SK-N-SH treated with all-trans-retinoic acid at 6 μM for 48 hours (cell line): ENCODE measurements at regions not wholly inside any gene's neighbourhood (a gene's known extent, or its start where the extent isn't known, plus 50 kb on each side); places are given as distances from the start of the nearest gene placed in this dataset.

Experiments used
- ATAC-seq: fragments of 200-7000 bp; cut with Tn5 transposase; 3 replicates; pipeline ENCODE4 v1.9.1; 2020; ENCODE audit warnings: mild to moderate bottlenecking, moderate library complexity
- BACH2 ChIP-seq: fragments of 250-450 bp; sonication (Bioruptor Pico); IDR thresholded peaks from 2 replicates; pipeline ENCODE4 v1.9.0; 2021; ENCODE audit warnings: mild to moderate bottlenecking, borderline replicate concordance
- CREB5 ChIP-seq: fragments of 250-450 bp; sonication (Bioruptor Pico); IDR thresholded peaks from 2 replicates; pipeline ENCODE4 v1.5.1; 2020; ENCODE audit warnings: low read depth, mild to moderate bottlenecking, moderate library complexity
- CSDC2 ChIP-seq: fragments of 250-450 bp; sonication (Bioruptor Pico); IDR thresholded peaks from 2 replicates; pipeline ENCODE4 v1.5.0; 2020; ENCODE audit warnings: mild to moderate bottlenecking, moderate library complexity
- GLIS3 ChIP-seq: fragments of 250-450 bp; sonication (Bioruptor Pico); IDR thresholded peaks from 2 replicates; pipeline ENCODE4 v1.5.0; 2020; ENCODE audit warnings: mild to moderate bottlenecking, moderate library complexity
- ISL1 ChIP-seq: fragments of 250-450 bp; sonication (Bioruptor Pico); IDR thresholded peaks from 2 replicates; pipeline ENCODE4 v2.1.2; 2022; ENCODE audit warnings: mild to moderate bottlenecking, moderate library complexity
- OSR1 ChIP-seq: fragments of 250-450 bp; sonication (Bioruptor Pico); IDR thresholded peaks from 2 replicates; pipeline ENCODE4 v1.8.0; 2022; ENCODE audit warnings: moderate library complexity, mild to moderate bottlenecking, inconsistent platforms
- PATZ1 ChIP-seq: fragments of 250-450 bp; sonication (Bioruptor Pico); IDR thresholded peaks from 2 replicates; pipeline ENCODE4 v1.8.0; 2020; ENCODE audit warnings: mild to moderate bottlenecking, moderate library complexity, borderline replicate concordance
- PPARA ChIP-seq: fragments of 250-450 bp; sonication (Bioruptor Pico); IDR thresholded peaks from 2 replicates; pipeline ENCODE4 v1.5.0; 2020; ENCODE audit warnings: mild to moderate bottlenecking, borderline replicate concordance
- RARB ChIP-seq: fragments of 250-450 bp; sonication (Bioruptor Pico); IDR thresholded peaks from 2 replicates; pipeline ENCODE4 v1.8.0; 2021; ENCODE audit warnings: mild to moderate bottlenecking, moderate library complexity
- SNAI2 ChIP-seq: fragments of 250-450 bp; sonication (Bioruptor Pico); IDR thresholded peaks from 2 replicates; pipeline ENCODE4 v1.5.0; 2020; ENCODE audit warnings: mild to moderate bottlenecking, moderate library complexity
- TCF4 ChIP-seq: fragments of 250-450 bp; sonication (Bioruptor Pico); IDR thresholded peaks from 2 replicates; pipeline ENCODE4 v1.8.0; 2021; ENCODE audit warnings: mild to moderate bottlenecking, moderate library complexity, borderline replicate concordance
- TOX ChIP-seq: fragments of 250-450 bp; sonication (Bioruptor Pico); IDR thresholded peaks from 2 replicates; pipeline ENCODE4 v1.8.0; 2021; ENCODE audit warnings: mild to moderate bottlenecking, moderate library complexity, borderline replicate concordance
- ZC3H10 ChIP-seq: fragments of 250-450 bp; sonication (Bioruptor Pico); IDR thresholded peaks from 2 replicates; pipeline ENCODE4 v1.5.1; 2021; ENCODE audit warnings: mild to moderate bottlenecking, moderate library complexity
- ZFP30 ChIP-seq: fragments of 450-650 bp; formaldehyde crosslinking; IDR thresholded peaks from 2 replicates; pipeline ENCODE4 v1.5.0; 2022; ENCODE audit warnings: mild to moderate bottlenecking, moderate library complexity
- ZNF565 ChIP-seq: fragments of 450-650 bp; formaldehyde crosslinking; conservative IDR thresholded peaks from 2 replicates; pipeline ENCODE4 v1.5.0; 2020; ENCODE audit warnings: low read depth, mild to moderate bottlenecking, moderate library complexity
- ZNF70 ChIP-seq: fragments of 450-650 bp; formaldehyde crosslinking; IDR thresholded peaks from 2 replicates; pipeline ENCODE4 v1.5.0; 2020; ENCODE audit warnings: mild to moderate bottlenecking, moderate library complexity
- ZNF8 ChIP-seq: fragments of 450-650 bp; formaldehyde crosslinking; IDR thresholded peaks from 2 replicates; pipeline ENCODE4 v1.5.0; 2020; ENCODE audit warnings: mild to moderate bottlenecking, moderate library complexity
- TF ChIP-seq, protein P1 (sequence below): fragments of 250-450 bp; sonication (Bioruptor Pico); IDR thresholded peaks from 2 replicates; pipeline ENCODE4 v1.5.1; 2021; ENCODE audit warnings: mild to moderate bottlenecking, moderate library complexity
- TF ChIP-seq, protein P2 (sequence below): fragments of 250-450 bp; sonication (Bioruptor Pico); IDR thresholded peaks from 2 replicates; pipeline ENCODE4 v1.8.0; 2021; ENCODE audit warnings: low read depth, mild to moderate bottlenecking, moderate library complexity, borderline replicate concordance
- TF ChIP-seq, protein P3 (sequence below): fragments of 250-450 bp; sonication (Bioruptor Pico); IDR thresholded peaks from 2 replicates; pipeline ENCODE4 v1.5.0; 2020; ENCODE audit warnings: mild to moderate bottlenecking, moderate library complexity

DNA sequence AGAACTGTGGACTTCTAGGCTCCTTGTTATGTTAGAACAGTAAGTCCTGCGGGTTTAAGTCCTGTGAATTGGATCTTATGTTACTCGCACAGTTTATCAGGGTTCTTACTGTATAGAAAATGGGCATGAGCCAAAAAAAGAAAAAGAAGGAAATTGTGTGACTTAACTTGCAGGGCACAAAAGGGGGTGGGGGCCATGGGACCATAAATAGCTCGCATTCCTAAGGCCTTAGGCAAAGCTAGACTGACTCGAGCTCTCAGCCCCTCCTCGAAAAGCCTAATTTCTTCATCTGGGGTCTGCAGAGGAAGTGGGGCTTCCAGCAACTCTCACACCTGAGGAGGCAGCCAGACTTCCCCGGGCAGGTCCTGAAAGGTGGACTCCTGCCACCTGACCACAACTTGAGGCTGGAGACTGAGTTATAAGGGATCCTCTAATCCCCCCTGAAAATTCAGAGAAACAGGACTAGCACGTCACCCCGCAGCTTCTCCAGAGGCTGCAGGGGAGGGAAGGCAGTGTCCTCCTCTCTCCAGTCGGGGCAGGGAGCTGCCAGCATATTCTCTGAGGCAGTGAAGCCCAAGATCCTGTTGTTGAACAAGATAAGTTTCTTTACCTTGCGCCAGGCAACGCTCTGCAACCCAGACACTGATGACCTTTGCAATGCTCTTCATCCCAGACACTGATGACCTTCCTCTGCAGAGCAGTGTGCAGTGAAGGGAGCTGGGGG is 280.5 kb downstream of the PCNX1 start:
- TF ChIP-seq CREB5 (CRISPR knock-in tag) (no peak), OSR1 (CRISPR knock-in tag) (no peak), TOX (CRISPR knock-in tag) (no peak), ZFP30 (no peak), ZNF70 (no peak), ZNF565 (CRISPR knock-in tag) (no peak), SNAI2 (CRISPR knock-in tag) (no peak), CSDC2 (CRISPR knock-in tag) (no peak), TCF4 (no peak), ZC3H10 (CRISPR knock-in tag) (no peak), BACH2 (CRISPR knock-in tag) (no peak), ZNF8 (CRISPR knock-in tag) (no peak), ISL1 (CRISPR knock-in tag) (no peak)
- TF ChIP-seq, protein P1, sequence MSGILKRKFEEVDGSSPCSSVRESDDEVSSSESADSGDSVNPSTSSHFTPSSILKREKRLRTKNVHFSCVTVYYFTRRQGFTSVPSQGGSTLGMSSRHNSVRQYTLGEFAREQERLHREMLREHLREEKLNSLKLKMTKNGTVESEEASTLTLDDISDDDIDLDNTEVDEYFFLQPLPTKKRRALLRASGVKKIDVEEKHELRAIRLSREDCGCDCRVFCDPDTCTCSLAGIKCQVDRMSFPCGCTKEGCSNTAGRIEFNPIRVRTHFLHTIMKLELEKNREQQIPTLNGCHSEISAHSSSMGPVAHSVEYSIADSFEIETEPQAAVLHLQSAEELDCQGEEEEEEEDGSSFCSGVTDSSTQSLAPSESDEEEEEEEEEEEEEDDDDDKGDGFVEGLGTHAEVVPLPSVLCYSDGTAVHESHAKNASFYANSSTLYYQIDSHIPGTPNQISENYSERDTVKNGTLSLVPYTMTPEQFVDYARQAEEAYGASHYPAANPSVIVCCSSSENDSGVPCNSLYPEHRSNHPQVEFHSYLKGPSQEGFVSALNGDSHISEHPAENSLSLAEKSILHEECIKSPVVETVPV (CRISPR knock-in tag), result no peak
- TF ChIP-seq, protein P2, sequence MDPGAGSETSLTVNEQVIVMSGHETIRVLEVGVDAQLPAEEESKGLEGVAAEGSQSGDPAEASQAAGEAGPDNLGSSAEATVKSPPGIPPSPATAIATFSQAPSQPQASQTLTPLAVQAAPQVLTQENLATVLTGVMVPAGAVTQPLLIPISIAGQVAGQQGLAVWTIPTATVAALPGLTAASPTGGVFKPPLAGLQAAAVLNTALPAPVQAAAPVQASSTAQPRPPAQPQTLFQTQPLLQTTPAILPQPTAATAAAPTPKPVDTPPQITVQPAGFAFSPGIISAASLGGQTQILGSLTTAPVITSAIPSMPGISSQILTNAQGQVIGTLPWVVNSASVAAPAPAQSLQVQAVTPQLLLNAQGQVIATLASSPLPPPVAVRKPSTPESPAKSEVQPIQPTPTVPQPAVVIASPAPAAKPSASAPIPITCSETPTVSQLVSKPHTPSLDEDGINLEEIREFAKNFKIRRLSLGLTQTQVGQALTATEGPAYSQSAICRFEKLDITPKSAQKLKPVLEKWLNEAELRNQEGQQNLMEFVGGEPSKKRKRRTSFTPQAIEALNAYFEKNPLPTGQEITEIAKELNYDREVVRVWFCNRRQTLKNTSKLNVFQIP (CRISPR knock-in tag), result no peak
- TF ChIP-seq, protein P3, sequence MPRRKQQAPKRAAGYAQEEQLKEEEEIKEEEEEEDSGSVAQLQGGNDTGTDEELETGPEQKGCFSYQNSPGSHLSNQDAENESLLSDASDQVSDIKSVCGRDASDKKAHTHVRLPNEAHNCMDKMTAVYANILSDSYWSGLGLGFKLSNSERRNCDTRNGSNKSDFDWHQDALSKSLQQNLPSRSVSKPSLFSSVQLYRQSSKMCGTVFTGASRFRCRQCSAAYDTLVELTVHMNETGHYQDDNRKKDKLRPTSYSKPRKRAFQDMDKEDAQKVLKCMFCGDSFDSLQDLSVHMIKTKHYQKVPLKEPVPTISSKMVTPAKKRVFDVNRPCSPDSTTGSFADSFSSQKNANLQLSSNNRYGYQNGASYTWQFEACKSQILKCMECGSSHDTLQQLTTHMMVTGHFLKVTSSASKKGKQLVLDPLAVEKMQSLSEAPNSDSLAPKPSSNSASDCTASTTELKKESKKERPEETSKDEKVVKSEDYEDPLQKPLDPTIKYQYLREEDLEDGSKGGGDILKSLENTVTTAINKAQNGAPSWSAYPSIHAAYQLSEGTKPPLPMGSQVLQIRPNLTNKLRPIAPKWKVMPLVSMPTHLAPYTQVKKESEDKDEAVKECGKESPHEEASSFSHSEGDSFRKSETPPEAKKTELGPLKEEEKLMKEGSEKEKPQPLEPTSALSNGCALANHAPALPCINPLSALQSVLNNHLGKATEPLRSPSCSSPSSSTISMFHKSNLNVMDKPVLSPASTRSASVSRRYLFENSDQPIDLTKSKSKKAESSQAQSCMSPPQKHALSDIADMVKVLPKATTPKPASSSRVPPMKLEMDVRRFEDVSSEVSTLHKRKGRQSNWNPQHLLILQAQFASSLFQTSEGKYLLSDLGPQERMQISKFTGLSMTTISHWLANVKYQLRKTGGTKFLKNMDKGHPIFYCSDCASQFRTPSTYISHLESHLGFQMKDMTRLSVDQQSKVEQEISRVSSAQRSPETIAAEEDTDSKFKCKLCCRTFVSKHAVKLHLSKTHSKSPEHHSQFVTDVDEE (CRISPR knock-in tag), result no peak

DNA sequence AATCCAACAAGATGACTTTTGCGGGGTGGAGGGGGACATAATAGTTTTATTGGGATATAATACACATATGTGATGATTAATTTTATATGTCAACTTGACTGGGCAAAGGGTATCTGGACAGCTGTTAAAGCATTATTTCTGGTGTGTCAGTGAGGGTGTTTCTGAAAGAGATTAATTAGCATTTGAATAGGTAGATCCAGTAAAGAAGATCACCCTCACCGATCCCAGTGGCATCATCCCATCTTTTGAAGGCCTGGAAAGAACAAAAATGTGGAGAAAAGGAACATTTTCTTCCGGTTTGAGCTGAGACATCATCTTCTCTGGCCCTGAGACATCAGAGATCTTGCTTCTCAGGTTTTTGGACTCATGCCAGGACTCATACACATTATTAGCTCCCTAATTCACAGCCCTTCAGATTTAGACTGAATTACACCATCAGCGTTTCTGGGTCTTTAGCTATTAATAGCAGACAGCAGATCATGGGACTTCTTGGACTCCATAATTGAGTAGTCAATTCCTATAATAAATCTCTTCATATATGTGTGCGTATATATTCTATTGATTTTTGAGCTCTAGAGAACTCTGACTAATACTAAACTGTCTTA is 283.6 kb downstream of the PCNX1 start:
- no peak for ATAC-seq
- TF ChIP-seq SNAI2 (CRISPR knock-in tag) (no peak), CREB5 (CRISPR knock-in tag) (no peak), RARB (CRISPR knock-in tag) (no peak), ZC3H10 (CRISPR knock-in tag) (no peak), PPARA (CRISPR knock-in tag) (no peak), CSDC2 (CRISPR knock-in tag) (no peak), GLIS3 (CRISPR knock-in tag) (no peak), PATZ1 (CRISPR knock-in tag) (no peak), OSR1 (CRISPR knock-in tag) (no peak), ZNF70 (no peak), TOX (CRISPR knock-in tag) (no peak)
- TF ChIP-seq, protein P1 (CRISPR knock-in tag), result no peak
- TF ChIP-seq, all 23 proteins: peak for 0

More for the DNA sequence above, 280.5 kb downstream of the PCNX1 start:
- ATAC-seq, result no peak
